Small intestine (tissue), 7 donors: ENCODE measurements at regions not wholly inside any gene's neighbourhood (a gene's known extent, or its start where the extent isn't known, plus 50 kb on each side); places are given as distances from the start of the nearest gene placed in this dataset.

ENCODE experiments used
- DNase-seq, 2 donors: peaks; one replicate each; pipeline versions ENCODE4 v3.0.0 to v3.0.0-alpha.2; 2013
- FAIRE-seq: peaks from 2 replicates; lab custom pipeline; 2012; peaks lifted over from hg19 to GRCh38; lab: Jason Lieb, UNC
- H3K27ac ChIP-seq, 3 donors: one replicate each; pipeline ENCODE4 v1.5.1; 2013; ENCODE audit warnings: low read length in 2 of 3, mild to moderate bottlenecking in 2 of 3, control low read depth in 1 of 3, inconsistent platforms in 1 of 3, low read depth in 1 of 3, moderate library complexity in 1 of 3
- H3K27me3 ChIP-seq, 3 donors: one replicate each; pipeline ENCODE4 v1.6.1; 2013; ENCODE audit warnings: low read length in 3 of 3, inconsistent platforms in 1 of 3; ENCODE audit not compliant: control insufficient read depth in 3 of 3, insufficient read depth in 3 of 3
- H3K36me3 ChIP-seq, 3 donors: one replicate each; pipeline ENCODE4 v1.6.1; 2013; ENCODE audit warnings: low read length in 3 of 3, inconsistent platforms in 1 of 3, low read depth in 1 of 3, mild to moderate bottlenecking in 1 of 3, moderate library complexity in 1 of 3; ENCODE audit not compliant: control insufficient read depth in 3 of 3, insufficient read depth in 2 of 3
- H3K4me1 ChIP-seq, 3 donors: one replicate each; pipeline ENCODE4 v1.6.1; 2013; ENCODE audit warnings: low read length in 2 of 3, inconsistent platforms in 1 of 3, low read depth in 1 of 3, mild to moderate bottlenecking in 1 of 3, moderate library complexity in 1 of 3; ENCODE audit not compliant: control insufficient read depth in 3 of 3, insufficient read depth in 2 of 3
- H3K4me3 ChIP-seq, 3 donors: one replicate each; pipeline ENCODE4 v1.5.1; 2013; ENCODE audit warnings: low read length in 3 of 3, control low read depth in 1 of 3, inconsistent platforms in 1 of 3, low read depth in 1 of 3, mild to moderate bottlenecking in 1 of 3, moderate library complexity in 1 of 3
- H3K9me3 ChIP-seq, 2 donors: one replicate each; pipeline ENCODE4 v1.6.1; 2013; ENCODE audit warnings: low read depth in 1 of 2, low read length in 1 of 2; ENCODE audit not compliant: control insufficient read depth in 2 of 2, insufficient read depth in 1 of 2
- WGBS, 3 donors: extraction: QIAGEN DNeasy Blood & Tissue Kit; methylation state at CpG; one replicate each; pipeline ENCODE4 v1.1.7; 2013; 5-methylcytosine and 5-hydroxymethylcytosine counted together
- donor health status: healthy with polysubstance abuse.
- donor health status: control.
- donor health status: control.
- donor health status: Bipolar disorder and iron deficiency.
- donor health status: healthy.

GRCh38 chr6:22236626-22237414, 60.0 kb downstream of the PRL start:
- FAIRE-seq (no peak), DNase-seq (no peak)
- H3K9me3 ChIP-seq: no peaks in the 10 kb centered on the region
- no peak overlapping the region for H3K27ac ChIP-seq
- no peaks in the 10 kb centered on the region for H3K4me1 ChIP-seq
- H3K4me3 ChIP-seq: no peak overlapping the region
- WGBS, 3 donors: 55 to 66% (median 65%) methylated on average over 6 of the region's 6 CpGs
- H3K36me3 ChIP-seq: no peaks in the 10 kb centered on the region
- no peaks in the 10 kb centered on the region for H3K27me3 ChIP-seq
